Coronary artery (tissue), 2 donors: ENCODE measurements at regions not wholly inside any gene's neighbourhood (a gene's known extent, or its start where the extent isn't known, plus 50 kb on each side); places are given as distances from the start of the nearest gene placed in this dataset.

Source experiments
- DNase-seq: peaks from one replicate; pipeline ENCODE4 v3.0.0-alpha.2; 2017; ENCODE audit warnings: low spot score
- H3K27ac ChIP-seq, 2 donors: fragments of 200-600 bp; sonication (generic); one replicate each; pipeline ENCODE4 v1.5.1; 2016 to 2019
- H3K4me3 ChIP-seq: fragments of 200-600 bp; sonication (generic); 2 replicates; pipeline ENCODE4 v1.5.1; 2016; ENCODE audit warnings: mild to moderate bottlenecking, moderate library complexity
- TF ChIP-seq, protein P1 (sequence below): fragments of 200-600 bp; sonication (generic); IDR thresholded peaks from one replicate; pipeline ENCODE4 v1.5.1; 2019; ENCODE audit warnings: antibody characterized with exemption

DNA sequence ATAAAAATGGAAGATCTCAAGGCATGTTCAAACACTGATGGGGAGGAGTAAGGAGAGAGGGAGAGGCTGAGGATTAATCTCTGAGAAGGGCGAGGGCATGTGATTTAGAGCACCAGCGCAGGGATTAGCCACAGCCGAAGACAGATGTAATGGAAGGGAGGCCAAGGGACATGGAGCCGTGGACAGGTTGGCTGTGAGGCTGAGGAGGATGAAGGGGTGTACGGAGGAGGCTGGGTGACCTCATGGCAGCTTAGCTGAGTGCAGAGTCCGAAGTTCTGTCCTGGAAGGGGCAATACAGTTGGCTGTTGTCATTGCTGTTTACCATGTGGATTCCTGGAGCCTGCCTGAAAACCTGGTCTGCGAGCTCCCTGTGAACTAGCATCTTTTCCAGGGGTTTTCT is 342.8 kb downstream of the RPS6KC1 start:
- DNase-seq = no peak
- TF ChIP-seq, protein P1, sequence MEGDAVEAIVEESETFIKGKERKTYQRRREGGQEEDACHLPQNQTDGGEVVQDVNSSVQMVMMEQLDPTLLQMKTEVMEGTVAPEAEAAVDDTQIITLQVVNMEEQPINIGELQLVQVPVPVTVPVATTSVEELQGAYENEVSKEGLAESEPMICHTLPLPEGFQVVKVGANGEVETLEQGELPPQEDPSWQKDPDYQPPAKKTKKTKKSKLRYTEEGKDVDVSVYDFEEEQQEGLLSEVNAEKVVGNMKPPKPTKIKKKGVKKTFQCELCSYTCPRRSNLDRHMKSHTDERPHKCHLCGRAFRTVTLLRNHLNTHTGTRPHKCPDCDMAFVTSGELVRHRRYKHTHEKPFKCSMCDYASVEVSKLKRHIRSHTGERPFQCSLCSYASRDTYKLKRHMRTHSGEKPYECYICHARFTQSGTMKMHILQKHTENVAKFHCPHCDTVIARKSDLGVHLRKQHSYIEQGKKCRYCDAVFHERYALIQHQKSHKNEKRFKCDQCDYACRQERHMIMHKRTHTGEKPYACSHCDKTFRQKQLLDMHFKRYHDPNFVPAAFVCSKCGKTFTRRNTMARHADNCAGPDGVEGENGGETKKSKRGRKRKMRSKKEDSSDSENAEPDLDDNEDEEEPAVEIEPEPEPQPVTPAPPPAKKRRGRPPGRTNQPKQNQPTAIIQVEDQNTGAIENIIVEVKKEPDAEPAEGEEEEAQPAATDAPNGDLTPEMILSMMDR = no peak
- no peak overlapping the region for H3K27ac ChIP-seq
- no peak overlapping the region for H3K4me3 ChIP-seq

DNA sequence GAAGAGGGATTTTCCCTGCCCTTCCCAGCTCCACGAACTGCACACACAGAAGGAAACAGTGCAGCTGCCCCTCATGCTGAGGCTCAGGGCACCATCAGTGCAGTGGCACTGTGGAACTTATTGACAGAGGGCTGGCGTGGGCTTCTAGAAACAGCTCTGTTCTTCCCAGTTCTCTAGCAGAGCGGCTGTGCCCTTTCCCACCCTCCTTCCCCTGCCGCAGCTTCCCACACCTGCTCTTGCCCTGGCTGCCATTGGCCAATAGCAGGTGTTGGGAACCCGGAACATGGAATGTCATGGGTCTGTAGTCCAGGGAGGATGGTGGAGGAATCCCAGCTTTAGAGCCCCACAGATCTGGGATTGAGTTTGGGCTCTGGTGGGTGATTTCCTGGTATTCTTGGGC is 343.8 kb downstream of the RPS6KC1 start:
- DNase-seq = no peak
- Histone ChIP-seq H3K27ac (no peak overlapping the region), H3K4me3 (no peak overlapping the region)
- TF ChIP-seq, protein P1 = no peak

DNA sequence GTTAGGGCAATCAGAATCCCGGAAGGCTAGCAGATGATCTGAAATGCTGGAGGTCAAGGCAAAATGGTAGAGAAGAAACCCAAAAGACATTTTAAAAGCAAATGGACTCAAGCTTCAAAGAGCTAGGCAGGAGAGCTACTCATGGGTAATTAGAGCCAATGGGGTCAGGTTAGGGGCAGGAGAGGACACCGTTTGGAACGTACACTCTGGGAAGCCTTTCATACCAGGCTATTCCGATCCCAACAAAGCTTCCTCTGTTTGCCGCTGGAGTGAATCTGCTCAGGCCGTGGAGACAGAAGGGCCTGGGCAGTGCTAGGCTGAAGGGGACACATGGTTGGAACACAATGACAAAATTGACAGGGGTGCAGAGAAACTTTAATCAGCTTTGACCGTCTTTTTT is 346.6 kb downstream of the RPS6KC1 start:
- TF ChIP-seq, protein P1 = no peak
- H3K4me3 ChIP-seq = no peak overlapping the region
- no peak overlapping the region for H3K27ac ChIP-seq
- no peak for DNase-seq

DNA sequence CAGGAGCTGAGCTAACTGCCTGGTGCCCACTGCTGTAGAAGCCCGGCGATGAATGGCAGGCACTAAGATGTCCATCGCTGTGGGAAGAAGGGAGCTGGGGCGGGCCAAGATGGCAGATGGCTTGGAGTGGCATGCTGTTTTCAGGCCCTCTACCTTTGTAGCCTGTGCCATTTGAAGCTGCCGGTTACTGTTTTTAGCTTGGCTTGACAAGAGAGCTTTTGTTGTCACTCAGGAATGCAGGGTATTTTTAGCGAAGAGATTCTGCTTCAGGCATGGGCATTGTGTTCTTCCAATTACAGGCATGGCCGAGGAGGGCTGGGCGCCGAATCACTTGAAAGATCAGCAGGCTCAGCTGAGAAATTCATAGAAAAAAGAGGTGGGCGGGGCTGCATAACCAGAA is 348.7 kb downstream of the RPS6KC1 start:
- no peak overlapping the region for H3K4me3 ChIP-seq
- TF ChIP-seq, protein P1 = no peak
- no peak overlapping the region for H3K27ac ChIP-seq
- DNase-seq = no peak

DNA sequence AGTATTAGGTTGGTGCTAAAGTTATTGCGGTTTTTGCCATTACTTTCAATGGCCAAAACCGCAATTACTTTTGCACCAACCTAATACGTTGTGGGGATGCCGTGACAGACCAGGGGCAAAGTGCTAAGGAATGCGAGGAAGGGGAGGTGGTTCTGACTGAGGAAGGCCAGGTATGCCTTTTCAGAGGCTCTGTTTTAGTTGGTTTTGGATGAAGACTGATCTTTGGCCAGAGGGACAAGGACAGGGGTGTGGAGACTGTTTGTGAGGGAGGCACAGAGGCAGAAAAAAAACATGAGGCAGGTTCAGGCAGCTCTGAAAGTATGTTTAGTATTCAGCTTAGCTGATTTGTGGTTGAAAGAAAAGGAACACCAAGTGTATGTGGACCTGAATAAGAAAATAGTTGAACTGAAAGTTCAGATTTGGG is 358.2 kb downstream of the RPS6KC1 start:
- H3K27ac ChIP-seq = no peak overlapping the region
- no peak overlapping the region for H3K4me3 ChIP-seq
- TF ChIP-seq, protein P1 = no peak
- no peak for DNase-seq

DNA sequence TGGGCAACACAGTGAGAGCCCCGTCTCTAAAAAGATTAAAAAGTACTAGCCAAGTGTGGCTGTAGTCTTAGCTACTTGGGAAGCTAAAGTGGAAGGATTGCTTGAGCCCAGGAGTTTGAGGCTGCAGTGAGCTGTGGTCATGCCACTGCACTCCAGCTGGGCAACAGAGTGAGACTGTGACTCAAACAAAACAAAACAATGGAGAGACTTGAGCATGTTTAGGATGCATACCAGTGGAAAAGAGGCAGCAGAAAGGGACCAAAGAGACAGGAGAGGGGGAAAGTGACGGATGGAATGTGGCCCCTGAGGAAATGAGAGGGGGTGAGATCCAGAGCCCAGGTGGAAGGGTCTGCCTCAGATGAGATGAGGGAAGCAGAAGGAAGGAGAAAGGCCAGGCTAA is 358.9 kb downstream of the RPS6KC1 start:
- Histone ChIP-seq H3K27ac (no peak overlapping the region), H3K4me3 (no peak overlapping the region)
- DNase-seq = no peak
- TF ChIP-seq, protein P1 = no peak

DNA sequence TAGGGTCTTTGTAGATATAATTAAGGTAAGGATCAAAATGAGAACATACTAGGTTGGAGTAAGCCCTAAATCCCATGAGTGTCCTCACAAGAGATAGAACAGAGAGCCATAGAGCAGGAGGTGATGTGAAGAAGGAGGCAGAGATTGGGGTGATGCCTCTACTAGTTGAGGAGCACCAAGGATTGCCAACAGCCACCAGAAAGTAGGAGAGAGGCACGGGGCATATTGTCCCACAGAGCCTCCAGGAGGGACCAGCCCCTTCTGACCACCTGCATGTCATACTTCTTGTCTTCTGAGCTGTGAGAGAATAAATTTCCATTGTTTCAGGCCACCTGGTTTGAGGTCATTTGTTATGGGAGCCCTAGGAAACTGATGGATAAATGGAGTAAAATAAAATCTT is 363.3 kb downstream of the RPS6KC1 start:
- no peak overlapping the region for H3K27ac ChIP-seq
- TF ChIP-seq, protein P1 = no peak
- DNase-seq = no peak
- H3K4me3 ChIP-seq = no peak overlapping the region
